NCI-H446 (cell line): ENCODE measurements at regions not wholly inside any gene's neighbourhood (a gene's known extent, or its start where the extent isn't known, plus 50 kb on each side); places are given as distances from the start of the nearest gene placed in this dataset.
A peak's percentile ranks its signal among the peaks of the same experiment; 100 is the strongest.

Source experiments
- DNase-seq, 2 experiments: peaks; one replicate each; lab custom pipeline; 2025; lab: John Stamatoyannopoulos, UW

DNA sequence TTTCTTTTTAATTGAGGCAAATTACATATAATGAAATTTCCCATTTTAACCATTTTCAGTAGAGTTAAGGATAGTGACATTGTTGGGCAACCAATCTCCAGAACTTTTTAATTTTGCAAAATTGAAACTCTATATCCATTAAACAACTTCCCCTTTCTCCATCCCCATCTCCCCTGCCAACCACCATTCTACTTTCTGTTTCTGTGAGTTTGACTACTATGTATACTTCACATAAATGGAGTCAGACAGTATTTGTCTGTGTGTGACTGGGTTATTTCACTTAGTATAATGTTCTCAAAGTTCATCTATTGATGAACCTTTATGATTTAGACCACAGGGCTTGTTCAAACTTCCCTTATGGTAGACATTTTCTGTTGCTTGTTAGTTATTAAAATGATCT, 364.5 kb upstream of the MAD2L1 start:
- DNase-seq, result no peak

DNA sequence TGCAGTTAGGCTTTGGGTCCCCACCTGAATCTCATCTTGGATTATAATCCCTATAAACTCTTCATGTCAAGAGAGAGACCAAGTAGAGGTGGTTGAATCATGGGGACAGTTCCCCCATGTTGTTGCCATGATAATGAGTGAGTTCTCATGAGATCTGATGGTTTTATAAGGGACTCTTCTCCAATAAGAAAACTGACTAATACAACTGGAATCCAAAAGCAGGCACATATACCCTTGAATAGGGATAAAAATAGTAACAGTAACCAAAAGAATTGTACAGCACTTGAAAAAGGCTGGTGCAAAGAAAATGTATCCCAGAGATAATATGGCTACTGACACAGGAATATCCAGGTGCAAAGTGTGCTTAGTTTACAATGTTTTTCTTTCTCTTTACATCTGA, 351.5 kb upstream of the MAD2L1 start:
- no peak for DNase-seq

DNA sequence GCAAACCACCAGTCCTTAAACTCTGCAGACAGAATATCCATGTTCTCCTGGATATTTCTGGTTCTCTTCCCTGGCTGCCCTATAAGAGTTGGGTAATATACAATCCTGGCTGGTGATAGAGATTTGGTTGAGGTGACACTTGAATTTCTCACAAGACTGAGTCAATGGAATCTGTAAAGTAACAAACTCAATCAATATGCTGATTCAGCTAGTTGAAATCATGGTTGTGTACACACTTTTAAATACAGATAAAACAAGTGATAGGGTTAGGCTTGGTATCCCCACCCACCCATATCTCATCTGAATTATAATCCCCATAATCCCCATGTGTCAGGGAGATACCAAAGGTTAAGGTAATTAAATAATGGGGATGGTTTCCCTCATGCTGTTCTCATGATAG, 349.2 kb upstream of the MAD2L1 start:
- no peak for DNase-seq

DNA sequence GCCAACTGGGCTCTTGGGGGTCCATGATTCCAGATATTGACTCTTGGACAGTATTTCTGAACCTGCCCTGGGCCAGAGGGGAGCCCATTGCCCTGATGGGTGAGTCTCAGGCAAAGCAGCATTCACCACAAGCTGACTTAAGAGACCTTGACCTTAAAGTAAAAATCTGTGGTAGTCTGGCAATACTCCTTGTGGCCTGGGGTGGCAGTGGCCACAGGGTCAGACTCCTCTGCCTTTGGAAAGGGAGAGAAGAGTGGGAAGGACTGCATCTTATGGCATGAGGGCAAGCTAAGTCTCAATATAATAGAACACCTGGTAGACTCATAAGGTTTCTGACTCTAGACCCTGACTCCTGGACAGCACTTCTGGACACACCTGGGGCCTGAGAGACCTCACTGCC, 340.3 kb upstream of the MAD2L1 start:
- DNase-seq, result no peak

DNA sequence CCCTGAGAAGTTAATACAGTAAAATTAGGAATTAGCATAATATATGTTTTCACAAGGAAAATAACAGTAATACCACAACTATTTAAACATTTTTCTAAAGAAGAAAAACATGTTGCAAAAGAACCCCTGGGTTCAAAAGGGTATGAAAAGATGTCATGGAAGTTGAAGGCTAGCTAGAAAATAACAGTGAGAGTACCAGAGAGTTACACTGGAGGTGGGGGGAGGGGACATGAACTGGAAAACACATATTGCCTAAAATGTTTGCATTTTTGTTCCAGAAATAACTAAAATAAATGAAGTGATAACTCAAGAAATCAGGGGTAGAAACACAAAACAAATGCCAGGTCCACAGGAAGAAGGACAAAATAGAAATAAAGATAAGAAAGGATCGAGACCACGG, 336.6 kb upstream of the MAD2L1 start:
- no peak for DNase-seq

DNA sequence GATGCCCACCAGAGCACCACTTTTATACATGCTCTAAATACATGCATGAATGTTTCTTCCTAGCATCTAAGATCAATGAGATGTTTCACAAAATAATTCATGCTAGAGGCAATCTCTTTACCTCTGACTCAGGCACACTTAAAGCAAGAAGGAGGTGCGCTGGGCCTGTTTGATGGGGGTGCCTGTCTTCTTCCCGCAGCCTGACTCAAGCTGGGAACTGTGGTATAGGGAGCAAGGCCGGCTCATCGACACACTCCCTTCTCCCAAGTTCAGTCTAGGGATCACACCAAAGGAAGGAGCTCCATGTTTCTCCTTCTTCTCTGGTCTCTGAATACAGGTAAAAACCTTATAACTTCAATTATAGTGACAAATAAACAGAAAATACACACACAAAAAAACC, 333.8 kb upstream of the MAD2L1 start:
- DNase-seq, result no peak

DNA sequence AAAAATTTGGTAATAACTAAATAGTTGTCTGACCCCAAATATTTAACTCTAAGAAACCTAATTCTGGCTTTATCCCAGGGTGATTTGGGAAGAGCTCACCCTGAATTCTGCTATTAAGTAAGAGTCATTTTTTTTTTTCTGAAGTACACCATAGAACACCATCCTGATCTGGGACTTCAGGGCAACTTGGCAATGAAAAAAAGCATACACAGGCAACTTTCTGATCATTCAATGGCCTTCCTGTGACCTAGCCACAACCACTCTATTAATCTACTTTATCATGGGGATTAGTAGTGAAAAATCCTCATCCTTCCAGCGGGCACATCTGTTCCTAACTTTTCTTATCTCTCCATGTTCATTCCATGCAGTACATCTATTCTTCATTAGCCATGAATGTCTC, 333.2 kb upstream of the MAD2L1 start:
- DNase-seq, result no peak

DNA sequence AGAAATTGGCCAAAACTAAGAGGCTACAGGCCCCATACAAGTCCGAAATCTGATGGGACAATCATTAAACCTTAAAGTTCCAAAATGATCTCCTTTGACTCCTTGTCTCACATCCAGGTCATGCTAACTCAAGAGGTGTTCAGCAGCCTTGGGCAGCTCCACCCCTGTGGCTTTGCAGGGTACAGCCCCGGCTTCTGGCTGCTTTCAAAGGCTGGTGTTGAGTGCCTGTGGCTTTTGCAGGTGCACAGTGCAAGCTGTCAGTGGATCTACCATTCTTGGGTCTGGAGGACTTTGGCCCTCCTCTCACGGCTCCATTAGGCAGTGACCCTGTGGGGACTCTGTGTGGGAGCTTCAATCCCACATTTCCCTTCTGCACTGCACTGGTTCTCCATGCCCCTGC, 329.1 kb upstream of the MAD2L1 start:
- DNase-seq, result no peak

DNA sequence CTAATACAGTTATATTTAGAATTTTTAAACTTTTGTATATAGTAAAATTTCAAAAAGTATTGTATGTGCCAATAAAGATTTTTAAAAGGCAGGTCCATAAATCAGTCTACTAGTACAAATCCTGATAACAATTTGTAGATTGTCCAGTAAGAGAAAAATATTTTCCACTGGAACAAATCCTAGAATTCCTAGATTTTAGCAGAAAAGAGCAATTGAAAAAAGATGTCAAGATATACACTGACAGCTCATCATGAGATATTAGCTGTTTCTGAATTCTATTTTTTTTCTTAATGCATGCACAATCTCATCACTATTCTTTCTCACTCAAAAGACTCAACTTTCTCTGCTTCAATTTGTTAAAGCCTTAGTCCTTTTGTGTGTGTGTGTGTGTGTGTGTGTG, 289.2 kb upstream of the MAD2L1 start:
- DNase-seq, result no peak

DNA sequence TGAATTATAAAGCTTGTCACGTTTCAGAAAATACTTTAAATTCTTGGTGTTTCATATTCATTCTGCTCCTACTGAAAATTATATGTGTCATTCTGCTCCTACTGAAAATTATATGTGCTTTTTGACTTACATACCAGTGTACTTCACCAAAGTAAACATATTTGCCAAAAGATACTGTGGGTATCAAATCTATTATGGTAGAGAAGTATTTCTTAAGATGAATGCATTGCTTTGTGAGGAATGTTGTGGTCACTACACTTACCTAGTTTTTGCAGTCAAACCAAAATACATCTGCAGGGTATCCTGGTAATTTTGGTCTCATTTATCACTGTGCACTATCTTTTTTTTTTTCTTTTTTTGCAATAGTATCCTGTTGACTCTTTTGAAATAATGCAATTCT, 287.7 kb upstream of the MAD2L1 start:
- no peak for DNase-seq

DNA sequence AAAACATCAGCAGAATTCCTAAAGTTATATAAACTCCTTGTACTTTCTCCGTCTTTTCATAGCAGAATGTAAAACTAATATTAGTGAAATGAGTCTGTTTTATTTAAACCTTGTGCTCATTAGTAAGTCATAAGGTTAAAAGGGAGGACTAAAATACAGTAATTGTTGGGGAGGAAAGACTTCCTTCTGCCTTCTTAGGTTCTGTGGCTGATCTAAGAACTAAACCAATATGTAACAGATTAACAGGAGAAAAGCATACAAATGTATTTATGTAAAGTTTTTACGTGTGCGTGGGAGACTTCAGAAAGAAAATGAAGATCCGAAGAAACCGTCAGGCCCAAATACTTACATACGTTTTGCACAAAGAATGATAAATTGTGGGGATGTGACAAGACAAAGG, 286.6 kb upstream of the MAD2L1 start:
- no peak for DNase-seq

DNA sequence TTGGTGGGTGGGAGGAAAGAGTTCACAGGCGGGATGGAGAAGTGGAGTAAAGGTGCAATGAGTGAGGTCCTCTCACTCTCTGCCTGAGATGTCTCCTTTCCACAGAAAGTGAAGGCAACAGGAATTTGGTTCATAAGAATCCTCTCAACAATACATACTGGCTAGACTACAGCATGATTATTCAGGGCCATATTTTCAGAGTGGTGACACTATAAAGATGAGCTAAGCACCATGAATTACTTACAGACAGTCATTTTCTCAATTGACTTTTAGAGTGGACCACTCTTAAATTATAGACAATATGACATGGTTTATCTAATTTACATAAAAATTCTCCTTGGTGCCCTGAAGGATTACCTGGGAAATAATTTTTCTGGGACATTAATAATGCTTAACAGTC, 286.1 kb upstream of the MAD2L1 start:
- DNase-seq, result no peak

DNA sequence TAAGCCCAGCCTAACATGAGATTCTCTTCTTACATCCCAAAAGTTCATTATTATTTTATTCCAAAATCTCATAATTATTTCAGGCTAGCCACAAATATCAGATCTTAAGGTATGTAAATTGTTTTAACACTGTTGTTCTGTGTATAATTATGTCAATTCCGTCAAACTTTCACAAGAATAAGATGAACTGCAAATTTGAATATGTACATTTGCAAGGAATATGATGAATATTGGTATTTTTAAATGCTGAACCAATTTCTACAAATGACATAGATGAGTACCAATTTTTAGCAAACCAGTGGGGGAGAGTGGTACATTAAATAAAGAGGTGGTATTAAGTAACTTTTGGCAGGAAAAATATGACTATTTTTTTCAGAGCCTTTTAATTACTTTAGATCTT, 282.3 kb upstream of the MAD2L1 start:
- no peak for DNase-seq

DNA sequence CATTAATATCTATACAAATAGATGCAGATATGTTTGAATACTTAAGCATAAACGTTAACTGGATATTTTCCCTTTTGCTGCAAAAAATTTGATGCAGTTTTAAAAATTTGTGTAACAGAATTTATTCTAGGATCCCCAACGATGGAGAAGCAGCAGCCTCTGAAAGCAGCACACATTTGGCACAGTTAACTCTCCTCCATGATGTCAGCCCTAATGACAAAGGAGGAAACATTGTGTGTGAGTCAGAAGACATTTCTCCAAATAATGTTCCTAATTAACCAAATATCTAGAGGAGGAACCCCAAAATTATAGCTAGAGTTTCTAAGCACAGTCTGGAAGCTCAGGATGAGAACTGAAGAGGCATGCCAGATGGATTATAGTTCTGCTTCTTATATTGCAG, 281.9 kb upstream of the MAD2L1 start:
- DNase-seq, result peak in 1 of 2 experiments; percentile 14

DNA sequence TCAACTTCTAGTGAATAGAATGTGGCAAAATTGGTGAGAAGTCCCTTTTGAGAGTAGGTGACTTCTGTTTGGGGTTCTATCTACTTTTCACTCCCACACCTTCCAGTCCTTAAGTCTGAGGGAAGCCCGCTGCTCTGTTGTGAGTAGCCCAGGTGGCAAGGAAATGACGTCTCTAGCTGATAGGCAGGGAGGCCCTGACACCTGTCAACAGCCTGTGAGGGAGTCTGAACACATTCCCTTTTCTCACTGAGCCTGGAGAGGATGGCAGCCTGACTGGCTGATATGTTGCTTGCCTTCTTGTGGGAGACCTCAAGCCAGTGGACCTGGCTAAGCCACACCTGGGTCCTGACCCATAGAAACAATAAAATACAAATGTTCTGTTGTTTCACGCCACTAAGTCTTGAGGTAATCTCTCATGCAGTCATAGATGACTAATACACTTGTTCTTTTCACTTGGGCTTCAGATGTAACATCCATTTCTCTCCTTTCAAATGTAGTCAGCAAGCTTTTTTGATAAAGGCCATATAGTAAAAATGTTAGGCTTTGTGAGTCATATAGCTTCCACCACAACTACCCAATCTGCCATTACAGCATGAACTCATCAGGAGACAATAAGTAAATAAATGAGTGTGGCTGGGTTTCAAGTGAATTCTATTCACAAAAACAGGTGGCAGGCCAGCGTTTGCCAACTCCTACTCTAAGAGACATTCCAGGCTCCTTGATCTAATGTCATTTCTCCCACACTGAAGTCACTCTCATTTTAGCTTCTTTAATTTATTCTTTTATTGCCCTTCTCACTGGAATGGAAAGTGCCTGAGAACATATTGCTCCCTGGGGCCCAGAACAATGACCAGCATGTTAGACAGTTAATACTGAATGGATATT, 265.1 kb upstream of the MAD2L1 start:
- DNase-seq, result peak in 1 of 2 experiments; percentile 5

DNA sequence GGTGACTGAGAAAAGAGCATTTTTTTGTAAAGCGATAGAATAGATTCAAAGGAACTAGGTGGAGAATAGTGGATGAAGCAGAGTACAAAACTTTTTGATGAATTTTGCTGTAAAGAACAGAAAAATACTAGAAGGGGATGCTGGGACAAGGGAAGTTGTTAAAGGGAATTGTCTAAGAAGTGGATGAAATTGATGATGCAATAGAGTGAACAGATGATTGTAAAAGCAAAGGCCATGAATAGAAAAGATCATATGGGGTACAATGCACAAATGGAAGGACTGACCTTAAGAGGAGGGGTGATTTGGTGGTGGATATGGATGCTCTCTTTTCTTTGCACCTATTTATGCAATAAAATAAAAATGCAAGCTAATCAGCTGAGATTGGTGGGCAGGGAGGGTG, 262.7 kb upstream of the MAD2L1 start:
- DNase-seq, result no peak

DNA sequence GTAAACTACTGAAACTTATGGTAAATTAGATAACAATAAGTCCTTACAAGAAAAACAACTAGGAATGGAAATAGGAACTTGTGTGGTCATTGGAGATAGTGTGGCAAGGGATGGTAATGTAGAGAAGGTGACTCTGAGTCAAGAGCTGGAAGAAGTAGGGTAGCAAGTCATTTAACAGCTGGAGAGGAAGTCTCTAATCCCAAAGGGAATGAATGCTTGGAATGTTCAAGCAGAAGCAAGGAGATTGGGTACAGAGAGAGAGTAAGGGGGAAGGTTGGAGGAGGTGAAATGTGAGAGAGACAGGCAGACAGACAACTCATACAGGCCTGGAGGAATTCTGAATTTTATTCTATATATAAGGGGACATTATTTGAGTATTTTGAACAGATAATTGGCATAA, 260.6 kb upstream of the MAD2L1 start:
- no peak for DNase-seq

DNA sequence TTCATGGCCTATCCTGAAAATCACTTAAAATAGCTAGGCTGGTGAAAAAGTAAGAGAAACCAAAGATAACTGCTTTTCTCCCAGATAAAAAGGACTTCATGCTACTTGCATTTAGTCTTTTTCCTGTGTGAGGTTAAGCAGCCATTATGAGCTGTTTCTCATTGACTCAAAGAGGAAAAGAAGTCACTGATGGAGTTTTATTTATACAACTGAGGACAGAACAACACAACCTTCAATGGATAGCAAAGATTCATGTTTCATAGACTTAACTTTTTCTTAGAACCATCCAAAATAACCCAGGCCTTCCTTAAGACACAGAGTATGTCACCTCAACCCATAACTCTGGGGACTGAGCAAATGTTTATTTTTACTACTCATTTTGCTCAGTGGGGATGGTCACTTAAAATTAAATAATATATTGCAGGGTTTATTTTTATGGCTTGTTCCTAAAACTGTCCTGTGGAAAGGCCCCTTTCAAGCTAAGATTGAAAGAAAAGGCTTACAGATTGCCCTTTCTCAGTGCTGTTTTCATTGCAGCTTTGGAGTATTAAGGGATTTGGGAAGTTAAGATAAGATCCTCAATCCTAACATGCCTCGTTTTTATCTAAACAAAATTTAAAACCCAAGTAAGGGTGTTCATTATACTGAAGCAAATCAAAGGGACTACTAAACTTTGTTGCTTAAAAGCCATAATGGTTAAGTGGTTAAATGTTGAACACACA, 252.6 kb upstream of the MAD2L1 start:
- DNase-seq, result no peak

DNA sequence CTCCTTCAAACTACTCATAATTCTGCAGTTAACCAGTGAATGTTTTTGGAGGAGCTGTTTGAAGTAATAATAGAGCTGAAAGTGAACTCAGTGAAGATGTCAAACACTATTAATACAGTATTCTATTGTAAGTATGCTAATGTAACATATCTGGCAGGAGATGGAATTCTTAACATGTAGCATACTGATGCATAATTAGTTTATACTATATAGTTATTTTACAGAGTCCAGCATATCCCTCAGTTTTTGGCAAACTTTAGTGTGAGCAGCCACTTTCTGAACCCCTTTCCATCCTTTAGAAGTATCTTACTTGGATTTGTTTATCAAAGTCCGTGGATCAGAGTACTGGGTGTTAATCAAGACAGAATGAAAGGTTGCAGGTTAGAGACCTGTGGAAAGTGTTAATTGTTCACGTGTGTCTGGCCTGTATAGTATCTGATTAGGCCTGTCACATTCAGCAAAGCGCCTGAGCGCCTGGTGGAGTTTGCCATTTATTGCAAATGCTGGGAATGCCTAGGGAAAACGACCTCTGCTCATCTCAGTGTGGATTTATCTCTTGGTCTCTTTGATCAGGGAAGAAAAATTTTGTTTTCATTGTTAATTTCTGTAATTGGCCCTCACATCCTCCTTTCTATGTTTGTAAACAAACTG, 251.7 kb upstream of the MAD2L1 start:
- no peak for DNase-seq

DNA sequence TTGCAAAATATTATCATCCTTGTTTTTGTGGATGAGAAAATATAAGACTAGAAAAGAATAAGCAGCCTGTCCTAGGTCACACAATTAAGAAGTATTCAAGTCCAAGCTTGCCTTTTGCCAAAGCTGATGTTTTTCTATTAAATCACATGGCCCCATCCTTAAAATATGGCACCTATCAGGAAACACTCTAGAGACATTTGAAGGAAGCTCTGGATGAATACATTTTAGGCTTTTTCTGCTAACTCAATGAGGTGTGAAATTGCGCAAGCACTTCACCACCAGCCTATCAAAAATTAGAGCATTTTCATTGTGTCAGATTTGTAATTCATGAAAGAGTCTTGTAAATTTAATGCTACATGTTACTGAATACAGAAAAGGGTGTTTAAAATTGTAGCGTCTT, 251.1 kb upstream of the MAD2L1 start:
- peak; percentile 54 to 72 for DNase-seq

DNA sequence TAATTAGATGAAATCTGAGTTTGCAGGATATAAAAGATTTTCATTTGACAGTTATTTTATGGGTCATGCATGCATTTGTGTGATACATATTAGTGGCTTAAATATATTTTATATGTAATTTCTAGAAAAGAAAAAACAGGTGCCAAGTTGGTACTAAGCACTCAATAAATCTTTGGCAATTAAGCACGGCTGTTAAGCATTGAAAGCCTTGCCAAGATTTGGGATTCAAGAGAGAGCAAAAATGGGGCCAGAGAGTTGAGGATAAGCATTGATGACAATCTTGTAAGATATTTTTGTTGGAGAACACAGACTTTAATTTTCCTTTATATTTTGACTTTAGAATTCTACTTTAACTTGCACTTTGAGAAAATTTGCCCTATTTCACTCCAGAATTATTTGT, 249.8 kb upstream of the MAD2L1 start:
- peak; percentile 77 to 91 for DNase-seq

DNA sequence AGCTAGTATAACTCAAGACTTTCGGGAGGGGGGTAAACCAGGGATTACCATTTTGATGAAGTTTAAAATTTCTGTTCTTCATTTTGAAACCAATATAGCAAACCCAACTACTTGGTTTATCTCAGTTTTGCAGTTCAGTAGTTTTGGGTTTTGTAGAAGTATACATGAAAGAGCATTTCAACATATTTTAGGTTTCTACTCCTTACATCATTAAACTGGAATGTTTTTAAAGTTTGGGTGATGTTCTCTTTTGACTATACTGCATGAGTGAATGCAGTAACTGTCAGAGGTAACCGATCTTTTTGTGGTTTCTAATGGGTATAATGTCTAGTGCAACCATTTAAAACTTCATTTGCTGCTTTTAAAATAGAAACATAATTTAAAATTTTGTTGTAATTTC, 248.3 kb upstream of the MAD2L1 start:
- no peak for DNase-seq

DNA sequence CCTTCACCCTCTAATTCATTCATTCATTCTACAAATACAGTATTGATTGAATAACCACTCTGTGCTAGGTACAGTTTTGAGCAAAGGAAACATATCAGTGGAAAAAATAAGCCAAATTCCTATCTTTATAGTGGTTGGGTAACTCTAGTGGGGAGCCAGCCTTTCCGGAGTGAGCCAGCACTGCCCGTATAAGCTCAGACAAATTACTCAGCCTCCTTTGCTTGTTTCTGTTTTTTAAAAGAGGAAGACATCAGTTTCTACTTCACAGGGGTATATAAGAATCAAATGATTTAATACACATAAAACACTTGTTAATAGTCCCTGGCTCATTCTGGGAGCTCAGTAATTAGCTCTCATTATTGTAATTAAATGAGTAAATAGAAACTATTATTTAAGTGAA, 238.2 kb upstream of the MAD2L1 start:
- no peak for DNase-seq
